ENCODE measurements at regions not wholly inside any gene's neighbourhood (a gene's known extent, or its start where the extent isn't known, plus 50 kb on each side); places are given as distances from the start of the nearest gene placed in this dataset.

- WGBS (ENCODE audit: insufficient coverage, low coverage, low lambda C conversion rate, missing lambda C conversion rate): 69% methylated on average over 1 of the region's 1 CpG
- no peaks in the 10 kb centered on the region for H3K9me3 ChIP-seq
- no peak overlapping the region for H3K4me3 ChIP-seq
- H3K36me3 ChIP-seq: no peaks in the 10 kb centered on the region
- H3K4me1 ChIP-seq: no peaks in the 10 kb centered on the region
- no peaks in the 10 kb centered on the region for H3K27me3 ChIP-seq
- TF ChIP-seq CTCF (IDR thresholded peaks at IDR 0.05) (no peak), POLR2A (IDR thresholded peaks at IDR 0.05) (no peak)
- DNase-seq (no peak), ATAC-seq (no peak)
- intact Hi-C loops (cut with DNase I): no loop called here
- no peak overlapping the region for H3K27ac ChIP-seq
Measured at GRCh38 chr5:10049858-10050455, 199.7 kb downstream of the ATPSCKMT start.

- Histone ChIP-seq H3K27ac (no peak overlapping the region), H3K9me3 (no peaks in the 10 kb centered on the region), H3K4me3 (no peak overlapping the region), H3K27me3 (no peaks in the 10 kb centered on the region), H3K4me1 (no peaks in the 10 kb centered on the region), H3K36me3 (no peaks in the 10 kb centered on the region)
- TF ChIP-seq POLR2A (IDR thresholded peaks at IDR 0.05) (no peak), CTCF (IDR thresholded peaks at IDR 0.05) (no peak)
- intact Hi-C loops (cut with DNase I): no loop called here
- DNase-seq (no peak), ATAC-seq (no peak)
- WGBS (ENCODE audit: insufficient coverage, low coverage, low lambda C conversion rate, missing lambda C conversion rate): 65% methylated on average over 6 of the region's 7 CpGs
Measured at GRCh38 chr5:10046676-10047075, 203.0 kb downstream of the ATPSCKMT start.

GRCh38 chr5:10045376-10045775, 204.3 kb downstream of the ATPSCKMT start:
- H3K27me3 ChIP-seq: no peaks in the 10 kb centered on the region
- H3K4me1 ChIP-seq: no peaks in the 10 kb centered on the region
- H3K36me3 ChIP-seq: no peaks in the 10 kb centered on the region
- TF ChIP-seq CTCF (IDR thresholded peaks at IDR 0.05): no peak
- TF ChIP-seq POLR2A (IDR thresholded peaks at IDR 0.05): no peak
- whole genome bisulfite sequencing (ENCODE audit: insufficient coverage, low coverage, low lambda C conversion rate, missing lambda C conversion rate): 93% methylated on average over 3 of the region's 6 CpGs
- no peak for DNase-seq
- H3K27ac ChIP-seq: no peak overlapping the region
- intact Hi-C loops (cut with DNase I): no loop called here
- no peaks in the 10 kb centered on the region for H3K9me3 ChIP-seq
- no peak overlapping the region for H3K4me3 ChIP-seq
- ATAC-seq: no peak

DNA sequence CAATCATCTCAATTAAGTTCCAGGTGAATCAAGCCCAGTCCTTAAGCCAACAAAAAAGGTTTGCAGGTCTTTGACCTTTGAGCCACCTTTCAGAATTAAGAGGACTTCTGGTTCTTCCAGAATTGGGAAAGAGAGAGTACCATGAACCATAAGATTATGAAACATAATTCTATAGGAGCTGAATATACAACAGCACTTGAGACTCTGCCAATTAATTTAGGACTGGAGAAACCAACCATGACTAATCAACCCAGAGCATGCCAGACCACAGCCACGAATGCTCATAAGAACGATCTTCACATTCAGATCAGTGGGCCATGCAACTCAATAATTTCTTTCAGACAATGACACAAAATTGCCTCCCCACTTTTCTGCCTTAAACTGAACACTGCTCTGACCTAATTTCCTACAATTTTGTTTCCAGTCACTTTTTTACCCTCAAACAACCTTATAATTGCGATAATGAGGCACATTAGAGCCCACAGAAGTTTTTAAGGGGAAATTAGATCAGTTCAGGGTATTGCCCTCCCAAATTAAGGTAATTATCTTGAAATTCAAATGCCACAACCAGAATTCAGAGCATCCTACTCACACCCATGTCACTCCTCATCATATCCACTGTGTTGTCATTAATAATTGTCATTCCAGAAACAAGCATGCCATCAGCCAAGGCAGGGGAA, 213.4 kb downstream of the ATPSCKMT start:
- Histone ChIP-seq H3K9me3 (no peaks in the 10 kb centered on the region), H3K27ac (no peak overlapping the region), H3K36me3 (no peaks in the 10 kb centered on the region), H3K4me3 (no peak overlapping the region), H3K4me1 (no peaks in the 10 kb centered on the region), H3K27me3 (no peaks in the 10 kb centered on the region)
- intact Hi-C loops (cut with DNase I): no loop called here
- no peak for DNase-seq
- WGBS (ENCODE audit: insufficient coverage, low coverage, low lambda C conversion rate, missing lambda C conversion rate): 42% methylated on average over 3 of the region's 3 CpGs
- no peak for TF ChIP-seq CTCF (IDR thresholded peaks at IDR 0.05)
- no peak for ATAC-seq

All from right lobe of liver (tissue), 6 donors.